ENCODE measurements at regions not wholly inside any gene's neighbourhood (a gene's known extent, or its start where the extent isn't known, plus 50 kb on each side); places are given as distances from the start of the nearest gene placed in this dataset.

DNA sequence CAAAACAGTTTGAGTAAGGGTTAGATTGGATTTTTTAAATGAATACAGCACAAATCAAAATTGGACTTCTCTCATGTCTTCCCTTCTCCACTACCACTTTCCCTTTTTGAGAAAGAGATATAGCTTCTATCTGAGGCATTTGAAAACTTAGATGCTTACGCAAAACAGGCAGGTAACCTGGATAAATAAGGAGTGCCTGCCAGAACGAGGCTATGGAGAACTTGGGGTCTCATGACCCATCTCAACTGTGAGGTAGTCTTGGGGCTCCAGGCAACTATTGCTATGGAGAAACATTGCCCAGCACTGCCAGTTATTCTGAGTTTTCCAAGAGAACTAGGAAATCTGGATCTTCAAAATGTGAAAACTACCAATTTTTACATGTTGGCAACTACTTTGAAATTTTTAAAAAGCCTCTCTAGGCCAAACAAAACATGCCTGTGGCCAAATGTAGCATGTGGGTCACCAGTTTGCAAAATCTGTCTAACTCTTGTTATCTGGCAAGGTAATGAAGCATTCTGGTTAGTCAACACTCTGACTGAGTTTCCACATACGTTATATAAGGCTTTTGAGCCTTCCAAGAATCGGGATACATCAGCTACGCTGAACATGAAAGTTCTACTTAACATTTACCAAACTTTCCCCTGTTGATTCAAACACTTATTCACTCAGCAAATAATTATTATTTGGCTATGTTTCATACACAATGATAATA lies 752.7 kb downstream of the KCNA4 start:
- no peak for TF ChIP-seq EZH2 (IDR thresholded peaks at IDR 0.05; ENCODE audit: insufficient read depth, poor library complexity, severe bottlenecking)
- TF ChIP-seq EZH2phosphoT487 (IDR thresholded peaks at IDR 0.05; ENCODE audit: insufficient read depth, low read depth) = no peak
